Testis (tissue), 2 donors: ENCODE measurements at regions not wholly inside any gene's neighbourhood (a gene's known extent, or its start where the extent isn't known, plus 50 kb on each side); places are given as distances from the start of the nearest gene placed in this dataset.

ENCODE experiments used
- POLR2A ChIP-seq: fragments of 450-650 bp; IDR thresholded peaks from one replicate; pipeline ENCODE4 v1.6.1; 2017; ENCODE audit warnings: antibody characterized with exemption, mild to moderate bottlenecking, moderate library complexity
- TF ChIP-seq, protein P1 (sequence below), 3 experiments: fragments of 450-650 bp in 2 of 3; fragments of 200-600 bp in 1 of 3; sonication (generic) in 1 of 3; IDR thresholded peaks; one replicate each; pipeline ENCODE4 v1.5.1; 2016 to 2019; ENCODE audit warnings: antibody characterized with exemption in 3 of 3, mild to moderate bottlenecking in 2 of 3, moderate library complexity in 1 of 3

DNA sequence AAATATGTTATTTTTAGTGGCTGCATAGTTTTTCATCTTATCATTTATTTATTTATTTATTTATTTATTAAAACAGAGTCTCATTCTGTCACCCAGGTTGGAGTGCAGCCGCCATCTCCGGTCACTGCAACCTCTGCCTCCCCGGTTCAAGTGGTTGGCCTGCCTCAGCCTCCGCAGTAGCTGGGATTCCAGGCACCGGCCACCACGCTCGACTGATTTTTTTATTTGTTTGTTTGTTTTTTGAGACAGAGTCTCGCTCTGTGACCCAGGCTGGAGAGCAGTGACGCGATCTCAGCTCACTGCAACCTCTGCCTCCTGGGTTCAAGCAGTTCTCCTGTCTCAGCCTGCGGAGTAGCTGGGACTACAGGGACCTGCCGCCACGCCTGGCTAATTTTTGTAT is 262.9 kb upstream of the DDI1 start:
- TF ChIP-seq, protein P1, sequence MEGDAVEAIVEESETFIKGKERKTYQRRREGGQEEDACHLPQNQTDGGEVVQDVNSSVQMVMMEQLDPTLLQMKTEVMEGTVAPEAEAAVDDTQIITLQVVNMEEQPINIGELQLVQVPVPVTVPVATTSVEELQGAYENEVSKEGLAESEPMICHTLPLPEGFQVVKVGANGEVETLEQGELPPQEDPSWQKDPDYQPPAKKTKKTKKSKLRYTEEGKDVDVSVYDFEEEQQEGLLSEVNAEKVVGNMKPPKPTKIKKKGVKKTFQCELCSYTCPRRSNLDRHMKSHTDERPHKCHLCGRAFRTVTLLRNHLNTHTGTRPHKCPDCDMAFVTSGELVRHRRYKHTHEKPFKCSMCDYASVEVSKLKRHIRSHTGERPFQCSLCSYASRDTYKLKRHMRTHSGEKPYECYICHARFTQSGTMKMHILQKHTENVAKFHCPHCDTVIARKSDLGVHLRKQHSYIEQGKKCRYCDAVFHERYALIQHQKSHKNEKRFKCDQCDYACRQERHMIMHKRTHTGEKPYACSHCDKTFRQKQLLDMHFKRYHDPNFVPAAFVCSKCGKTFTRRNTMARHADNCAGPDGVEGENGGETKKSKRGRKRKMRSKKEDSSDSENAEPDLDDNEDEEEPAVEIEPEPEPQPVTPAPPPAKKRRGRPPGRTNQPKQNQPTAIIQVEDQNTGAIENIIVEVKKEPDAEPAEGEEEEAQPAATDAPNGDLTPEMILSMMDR (IDR thresholded peaks at IDR 0.05), result no peak
- TF ChIP-seq POLR2A, result no peak
